Thyroid gland (tissue), 4 donors: ENCODE measurements at regions not wholly inside any gene's neighbourhood (a gene's known extent, or its start where the extent isn't known, plus 50 kb on each side); places are given as distances from the start of the nearest gene placed in this dataset.

Source experiments
- DNase-seq, 2 donors: peaks; one replicate each; pipeline ENCODE4 v3.0.0-alpha.2; 2019
- H3K27ac ChIP-seq, 3 donors: fragments of 200-600 bp; sonication (generic); 1 replicate in 2 of 3; 2 replicates in 1 of 3; pipeline ENCODE4 v1.5.1; 2016 to 2019; ENCODE audit warnings: mild to moderate bottlenecking in 1 of 3, moderate library complexity in 1 of 3
- H3K27me3 ChIP-seq: fragments of 200-600 bp; sonication (generic); one replicate; pipeline ENCODE4 v1.5.1; 2019
- H3K36me3 ChIP-seq, 2 donors: fragments of 200-600 bp; sonication (generic); one replicate each; pipeline ENCODE4 v1.5.1; 2016 to 2019
- H3K4me1 ChIP-seq, 2 donors: fragments of 200-600 bp; sonication (generic); one replicate each; pipeline ENCODE4 v1.5.1; 2017 to 2019
- H3K4me3 ChIP-seq, 3 donors: fragments of 200-600 bp; sonication (generic); replicated peaks in 1 of 3; 1 replicate in 2 of 3; 2 replicates in 1 of 3; pipeline ENCODE4 v1.5.1; 2016; ENCODE audit warnings: mild to moderate bottlenecking in 1 of 3
- H3K9me3 ChIP-seq: fragments of 200-600 bp; sonication (generic); one replicate; pipeline ENCODE4 v1.5.1; 2017
- CTCF ChIP-seq, 6 experiments: fragments of 200-600 bp in 3 of 6; fragments of 450-650 bp in 3 of 6; sonication (generic) in 3 of 6; IDR thresholded peaks; one replicate each; pipeline ENCODE4 v1.5.1; 2016 to 2019; ENCODE audit warnings: antibody characterized with exemption in 6 of 6, mild to moderate bottlenecking in 2 of 6, inconsistent platforms in 1 of 6, moderate library complexity in 1 of 6
- POLR2A ChIP-seq, 2 donors: fragments of 450-650 bp; IDR thresholded peaks; one replicate each; pipeline ENCODE4 v1.6.1; 2017; ENCODE audit warnings: antibody characterized with exemption in 2 of 2, mild to moderate bottlenecking in 2 of 2, moderate library complexity in 1 of 2
- WGBS, 2 donors: methylation state at CpG; one replicate each; pipeline ENCODE4 v1.1.5; 2017; 5-methylcytosine and 5-hydroxymethylcytosine counted together
- intact Hi-C: fragments of 100-400 bp; cut with DNase I; formaldehyde crosslinking; loops from one replicate; pipeline ENCODE4 v1.15.1; 2023

GRCh38 chr9:129368444-129368978 lies 190.4 kb upstream of the IER5L start:
- no peak for DNase-seq
- WGBS, 2 donors, result 92 to 94% methylated on average over 6 of the region's 6 CpGs
- Histone ChIP-seq H3K4me1 (no peaks in the 10 kb centered on the region), H3K36me3 (no peaks in the 10 kb centered on the region), H3K4me3 (no peak overlapping the region), H3K27ac (no peak overlapping the region), H3K27me3 (no peaks in the 10 kb centered on the region), H3K9me3 (no peaks in the 10 kb centered on the region)
- no peak for TF ChIP-seq CTCF (IDR thresholded peaks at IDR 0.05)
- no peak for TF ChIP-seq POLR2A (IDR thresholded peaks at IDR 0.05)
- intact Hi-C loops, result no loop called here

GRCh38 chr9:129367287-129367686 lies 189.2 kb upstream of the IER5L start:
- H3K4me3 ChIP-seq, result no peak overlapping the region
- TF ChIP-seq POLR2A (IDR thresholded peaks at IDR 0.05), result no peak
- TF ChIP-seq CTCF (IDR thresholded peaks at IDR 0.05), result no peak
- H3K36me3 ChIP-seq, result no peaks in the 10 kb centered on the region
- H3K4me1 ChIP-seq, result no peaks in the 10 kb centered on the region
- 94 to 95% methylated on average over 5 of the region's 5 CpGs for WGBS, 2 donors
- no peaks in the 10 kb centered on the region for H3K27me3 ChIP-seq
- no peak for DNase-seq
- no peaks in the 10 kb centered on the region for H3K9me3 ChIP-seq
- H3K27ac ChIP-seq, result no peak overlapping the region
- intact Hi-C loops, result no loop called here

GRCh38 chr9:129365196-129365595 lies 187.1 kb upstream of the IER5L start:
- intact Hi-C loops, result no loop called here
- no peak for DNase-seq
- H3K4me1 ChIP-seq, result no peaks in the 10 kb centered on the region
- TF ChIP-seq POLR2A (IDR thresholded peaks at IDR 0.05), result no peak
- TF ChIP-seq CTCF (IDR thresholded peaks at IDR 0.05), result no peak
- no peaks in the 10 kb centered on the region for H3K27me3 ChIP-seq
- H3K9me3 ChIP-seq, result no peaks in the 10 kb centered on the region
- H3K27ac ChIP-seq, result no peak overlapping the region
- H3K36me3 ChIP-seq, result no peaks in the 10 kb centered on the region
- H3K4me3 ChIP-seq, result no peak overlapping the region
- 56 to 65% methylated on average over 5 of the region's 5 CpGs for WGBS, 2 donors

- H3K27ac ChIP-seq, result no peak overlapping the region
- H3K27me3 ChIP-seq, result no peaks in the 10 kb centered on the region
- H3K4me3 ChIP-seq, result no peak overlapping the region
- WGBS, 2 donors, result 86 to 91% methylated on average over 10 of the region's 10 CpGs
- intact Hi-C loops, result no loop called here
- TF ChIP-seq POLR2A (IDR thresholded peaks at IDR 0.05) (no peak), CTCF (IDR thresholded peaks at IDR 0.05) (no peak)
- H3K4me1 ChIP-seq, result no peaks in the 10 kb centered on the region
- H3K36me3 ChIP-seq, result no peaks in the 10 kb centered on the region
- no peak for DNase-seq
- H3K9me3 ChIP-seq, result no peaks in the 10 kb centered on the region
Observed at GRCh38 chr9:129363216-129363873, 185.3 kb upstream of the IER5L start.

GRCh38 chr9:129362287-129363000 lies 184.4 kb upstream of the IER5L start:
- no peak for TF ChIP-seq POLR2A (IDR thresholded peaks at IDR 0.05)
- no peak for TF ChIP-seq CTCF (IDR thresholded peaks at IDR 0.05)
- DNase-seq, result no peak
- H3K27me3 ChIP-seq, result no peaks in the 10 kb centered on the region
- H3K4me1 ChIP-seq, result no peaks in the 10 kb centered on the region
- no peak overlapping the region for H3K4me3 ChIP-seq
- 62 to 69% methylated on average over 15 of the region's 15 CpGs for WGBS, 2 donors
- no peaks in the 10 kb centered on the region for H3K9me3 ChIP-seq
- no peaks in the 10 kb centered on the region for H3K36me3 ChIP-seq
- intact Hi-C loops, result no loop called here
- H3K27ac ChIP-seq, result no peak overlapping the region
